ENCODE measurements at regions not wholly inside any gene's neighbourhood (a gene's known extent, or its start where the extent isn't known, plus 50 kb on each side); places are given as distances from the start of the nearest gene placed in this dataset.

GRCh38 chr3:150090877-150091276 lies 120.2 kb upstream of the PFN2 start:
- TF ChIP-seq POLR2A (IDR thresholded peaks at IDR 0.05; ENCODE audit: control extremely low read depth in 1 of 2, low read depth in 2 of 2, low read length in 2 of 2) (no peak), CTCF (IDR thresholded peaks at IDR 0.05; ENCODE audit: control extremely low read depth in 1 of 3, insufficient read depth in 1 of 3, low read depth in 1 of 3, low read length in 3 of 3) (no peak), POLR2AphosphoS5 (IDR thresholded peaks at IDR 0.05; ENCODE audit: low read depth, low read length) (no peak), MAX (IDR thresholded peaks at IDR 0.05) (no peak), YY1 (IDR thresholded peaks at IDR 0.05; ENCODE audit: low read depth, low read length) (no peak), FOSL1 (IDR thresholded peaks at IDR 0.05; ENCODE audit: insufficient read depth, low read depth, low read length) (no peak), CHD1 (IDR thresholded peaks at IDR 0.05; ENCODE audit: low read depth, low read length) (no peak)
